HL-60 (cell line): ENCODE measurements at regions not wholly inside any gene's neighbourhood (a gene's known extent, or its start where the extent isn't known, plus 50 kb on each side); places are given as distances from the start of the nearest gene placed in this dataset.

Experiments used
- POLR2AphosphoS5 ChIP-seq: IDR thresholded peaks from 2 replicates; pipeline ENCODE4 v1.6.1; 2012; ENCODE audit warnings: low read depth
- SPI1 ChIP-seq: IDR thresholded peaks from 2 replicates; pipeline ENCODE4 v1.6.1; 2012; ENCODE audit warnings: low read depth, mild to moderate bottlenecking, borderline replicate concordance
- TF ChIP-seq, protein P1 (sequence below): IDR thresholded peaks from one replicate; pipeline ENCODE4 v1.5.1; 2011; ENCODE audit warnings: low read length, control low read depth, inconsistent platforms; ENCODE audit not compliant: insufficient read depth

DNA sequence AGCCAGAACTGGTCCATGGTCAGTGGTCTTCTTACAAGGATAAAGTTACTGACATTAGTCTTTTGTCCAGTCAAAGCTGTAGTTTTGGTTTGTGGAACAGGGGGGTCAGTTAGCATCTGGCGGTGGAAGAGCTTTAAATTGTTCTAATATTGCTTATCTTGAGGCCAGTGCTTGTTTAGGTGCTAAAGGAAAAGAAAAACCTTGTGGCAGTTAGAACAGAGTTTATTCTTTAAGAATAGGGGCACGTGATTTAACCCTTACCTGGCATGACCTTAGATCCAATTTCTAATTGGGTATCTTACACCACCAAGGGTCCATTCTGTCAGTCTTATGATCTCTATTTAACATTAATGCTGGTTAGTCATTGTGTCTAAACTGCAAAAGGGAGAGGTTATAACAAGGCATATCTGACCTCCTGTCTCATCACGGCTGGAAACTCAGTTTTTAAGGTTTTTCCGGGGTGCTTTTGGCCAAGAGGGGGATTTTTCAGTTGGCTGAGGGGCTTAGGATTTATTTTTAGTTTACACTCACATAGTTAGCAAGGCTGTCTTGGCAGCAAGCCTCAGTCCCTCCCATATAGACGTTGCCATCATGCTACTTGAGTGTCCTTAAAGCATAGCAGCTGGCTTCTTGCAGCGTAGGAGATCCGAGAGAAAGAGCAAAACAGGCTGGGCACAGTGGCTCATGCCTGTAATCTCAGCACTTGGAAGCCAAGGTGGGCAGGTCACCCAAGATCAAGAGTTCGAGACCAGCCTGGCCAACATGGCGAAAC is 60.1 kb upstream of the FAM89A start:
- no peak for TF ChIP-seq POLR2AphosphoS5
- TF ChIP-seq, protein P1, sequence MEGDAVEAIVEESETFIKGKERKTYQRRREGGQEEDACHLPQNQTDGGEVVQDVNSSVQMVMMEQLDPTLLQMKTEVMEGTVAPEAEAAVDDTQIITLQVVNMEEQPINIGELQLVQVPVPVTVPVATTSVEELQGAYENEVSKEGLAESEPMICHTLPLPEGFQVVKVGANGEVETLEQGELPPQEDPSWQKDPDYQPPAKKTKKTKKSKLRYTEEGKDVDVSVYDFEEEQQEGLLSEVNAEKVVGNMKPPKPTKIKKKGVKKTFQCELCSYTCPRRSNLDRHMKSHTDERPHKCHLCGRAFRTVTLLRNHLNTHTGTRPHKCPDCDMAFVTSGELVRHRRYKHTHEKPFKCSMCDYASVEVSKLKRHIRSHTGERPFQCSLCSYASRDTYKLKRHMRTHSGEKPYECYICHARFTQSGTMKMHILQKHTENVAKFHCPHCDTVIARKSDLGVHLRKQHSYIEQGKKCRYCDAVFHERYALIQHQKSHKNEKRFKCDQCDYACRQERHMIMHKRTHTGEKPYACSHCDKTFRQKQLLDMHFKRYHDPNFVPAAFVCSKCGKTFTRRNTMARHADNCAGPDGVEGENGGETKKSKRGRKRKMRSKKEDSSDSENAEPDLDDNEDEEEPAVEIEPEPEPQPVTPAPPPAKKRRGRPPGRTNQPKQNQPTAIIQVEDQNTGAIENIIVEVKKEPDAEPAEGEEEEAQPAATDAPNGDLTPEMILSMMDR = no peak
- TF ChIP-seq SPI1 = no peak
